HG02678 (cell line): ENCODE measurements at regions not wholly inside any gene's neighbourhood (a gene's known extent, or its start where the extent isn't known, plus 50 kb on each side); places are given as distances from the start of the nearest gene placed in this dataset.
"Not testable (repeated sequence)": the region's sequence is repeated elsewhere in the genome, so short reads cannot be mapped to it uniquely, and the experiment has no call there.

ENCODE experiments used
- ATAC-seq: cut with Tn5 transposase; IDR thresholded peaks from one replicate; pipeline ENCODE4 v1.9.1; 2021; ENCODE audit warnings: mild to moderate bottlenecking, moderate library complexity; ENCODE audit not compliant: unreplicated experiment

DNA sequence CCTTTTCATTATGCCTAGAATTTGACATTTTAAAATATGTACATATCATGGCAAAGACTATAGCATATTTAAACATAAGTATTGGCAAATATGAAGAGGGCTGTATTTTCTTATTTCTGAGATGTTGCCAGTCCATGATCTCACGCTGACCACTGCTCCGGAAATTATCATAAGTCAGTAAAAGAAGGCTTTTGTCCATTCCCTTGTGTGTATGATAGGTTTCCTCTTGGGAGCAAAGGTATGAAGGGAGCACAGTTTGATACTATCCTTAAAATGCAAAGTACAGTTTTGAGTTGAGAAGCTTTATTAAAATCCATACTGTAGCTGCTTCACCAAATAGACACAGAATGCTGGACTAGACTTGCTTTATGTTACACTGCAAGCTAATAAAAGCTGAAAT lies 52.6 kb upstream of the AGA start:
- no peak for ATAC-seq

GRCh38 chr4:177495626-177496025 lies 53.4 kb upstream of the AGA start:
- ATAC-seq, result not testable (repeated sequence)

DNA sequence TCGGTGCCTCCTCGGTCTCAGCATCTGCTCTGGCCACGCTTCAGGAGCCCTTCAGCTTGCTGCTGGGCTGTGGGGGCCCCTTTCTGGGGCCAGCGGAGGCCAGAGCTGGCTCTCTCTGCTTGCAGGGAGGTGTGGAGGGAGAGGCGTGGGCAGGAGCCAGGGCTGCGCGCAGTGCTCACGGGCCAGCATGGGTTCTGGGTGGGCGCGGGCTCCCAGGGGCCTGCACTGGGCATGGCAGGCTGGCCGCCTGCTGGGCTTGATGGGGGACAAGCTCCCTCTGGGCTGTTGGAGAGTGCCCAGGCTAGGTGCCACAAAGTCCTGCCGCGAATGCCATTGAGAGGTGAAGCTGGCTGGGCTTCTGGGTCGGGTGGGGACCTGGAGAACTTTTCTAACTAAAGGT lies 57.3 kb upstream of the AGA start:
- no peak for ATAC-seq

DNA sequence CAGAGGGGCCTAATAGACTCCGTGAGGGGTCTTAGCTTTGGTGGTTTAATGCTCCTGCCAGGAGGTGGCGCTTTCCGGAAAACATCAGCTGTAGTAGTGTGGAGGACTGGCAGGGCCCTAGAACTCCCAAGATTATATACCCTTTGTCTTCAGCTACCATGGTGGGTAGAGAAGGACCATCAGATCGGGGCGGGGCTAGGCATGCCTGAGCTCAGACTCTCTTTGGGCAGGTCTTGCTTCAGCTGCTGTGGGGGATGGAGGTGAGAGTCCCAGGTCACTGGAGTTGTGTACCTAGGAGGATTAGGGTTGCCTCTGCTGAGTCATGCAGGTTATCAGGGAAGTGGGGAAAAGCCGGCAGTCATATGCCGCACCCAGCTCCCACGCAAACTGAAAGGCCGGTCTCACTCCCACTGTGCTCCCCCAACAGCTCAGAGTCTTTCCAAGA lies 63.0 kb upstream of the AGA start:
- no peak for ATAC-seq

DNA sequence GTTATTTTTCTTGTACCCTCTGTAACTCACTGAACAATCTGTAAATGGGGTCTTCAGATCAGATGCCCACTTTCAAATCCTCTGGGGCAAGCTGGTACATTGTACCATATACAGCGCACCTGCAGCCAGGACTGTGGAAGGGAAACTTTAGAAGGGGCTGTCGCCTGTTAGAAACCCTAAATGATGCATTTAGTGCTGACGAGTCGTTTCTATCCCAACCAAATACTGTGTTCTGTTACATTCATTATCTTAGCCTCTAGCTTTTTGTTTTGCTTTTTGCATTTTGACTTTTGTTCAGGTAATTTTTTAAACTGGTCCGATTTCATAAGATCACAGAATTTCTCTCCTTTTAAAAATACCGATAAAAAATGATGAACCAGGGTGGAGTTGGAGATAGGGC lies 66.4 kb upstream of the AGA start:
- no peak for ATAC-seq

DNA sequence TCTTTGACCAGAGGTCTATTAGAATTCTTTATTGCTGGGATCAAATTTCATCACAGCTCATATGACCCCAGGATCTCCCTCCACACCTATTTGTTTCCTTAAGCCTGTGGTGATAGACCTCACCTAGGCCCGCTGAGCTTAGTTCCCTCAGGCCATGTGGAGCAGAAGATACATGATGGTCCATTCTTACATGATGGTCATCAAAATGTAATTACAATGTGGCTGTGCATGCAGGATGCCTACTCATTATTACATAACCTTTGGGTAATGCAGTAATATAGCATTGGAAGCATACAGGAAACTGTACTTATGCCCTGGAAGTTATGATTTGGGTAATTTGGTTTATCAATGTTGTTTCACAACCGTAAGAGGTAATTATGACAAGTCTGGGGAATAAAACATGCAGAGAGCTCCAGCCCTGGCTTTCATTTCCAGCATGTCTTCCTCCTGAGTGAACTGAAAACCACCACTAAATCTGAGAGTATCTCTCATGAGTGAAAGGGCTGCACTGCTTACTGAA lies 67.0 kb upstream of the AGA start:
- ATAC-seq, result no peak

- ATAC-seq, result no peak
These were observed 69.4 kb upstream of the AGA start for GRCh38 chr4:177511611-177512010.

- ATAC-seq, result no peak
These were observed 70.4 kb upstream of the AGA start for GRCh38 chr4:177512646-177513045.

DNA sequence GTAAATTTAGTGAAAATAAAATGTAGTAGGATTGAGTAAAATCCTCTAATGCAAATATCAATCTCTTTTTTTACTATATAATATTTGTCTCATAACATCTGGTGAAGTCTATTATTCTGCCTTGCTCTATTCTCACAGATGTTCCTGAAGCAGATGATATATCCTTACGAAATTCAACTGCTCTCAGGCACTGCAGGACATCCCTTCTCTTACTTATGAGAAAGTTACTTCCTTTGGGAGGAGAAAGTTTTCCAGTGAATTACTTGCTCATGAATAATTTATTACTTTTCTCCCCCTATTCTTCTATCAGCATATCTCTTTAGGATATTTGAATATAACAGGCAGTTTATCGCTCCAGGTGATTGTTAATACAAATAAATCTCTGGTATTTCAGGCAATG lies 75.6 kb upstream of the AGA start:
- no peak for ATAC-seq

- no peak for ATAC-seq
These were observed 77.4 kb upstream of the AGA start for GRCh38 chr4:177519481-177520260.

GRCh38 chr4:177528620-177529019 lies 86.4 kb upstream of the AGA start:
- ATAC-seq, result no peak

GRCh38 chr4:177530561-177530960 lies 88.3 kb upstream of the AGA start:
- ATAC-seq, result no peak

DNA sequence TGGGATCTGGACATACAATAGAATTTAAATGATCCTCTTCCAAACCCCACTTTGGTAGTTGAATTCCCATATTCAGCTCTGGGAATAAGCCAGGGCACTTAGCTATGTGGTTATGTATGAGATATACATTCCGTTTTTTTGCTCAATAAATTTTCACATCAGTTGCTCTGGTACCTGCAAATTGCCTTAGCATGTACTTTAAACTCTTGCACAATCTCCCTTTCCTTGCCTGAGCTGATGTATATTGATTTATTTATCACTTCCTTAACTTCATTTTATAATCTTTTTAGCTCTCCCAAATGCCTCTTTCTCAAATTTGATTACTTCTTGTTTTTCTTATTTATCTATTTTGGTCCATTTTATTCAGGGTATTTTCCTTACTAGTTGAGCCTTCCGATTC lies 90.1 kb upstream of the AGA start:
- no peak for ATAC-seq

DNA sequence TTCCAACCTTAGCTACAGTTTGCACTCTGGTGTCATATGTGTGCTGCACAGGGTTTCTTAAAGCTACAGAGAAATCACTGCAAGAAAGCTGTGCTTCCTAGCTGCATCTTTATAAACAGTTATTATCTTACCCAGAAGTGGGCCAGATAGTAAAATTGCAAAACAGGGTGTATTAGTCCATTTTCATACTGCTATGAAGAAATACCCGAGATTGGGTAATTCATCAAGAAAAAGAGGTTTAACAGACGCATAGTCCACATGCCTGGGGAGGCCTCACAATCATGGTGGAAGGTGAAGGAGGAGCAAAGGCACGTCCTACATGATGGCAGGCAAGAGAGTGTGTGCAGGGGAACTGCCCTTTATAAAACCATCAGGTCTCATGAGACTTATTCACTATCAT lies 92.6 kb upstream of the AGA start:
- ATAC-seq, result not testable (repeated sequence)

DNA sequence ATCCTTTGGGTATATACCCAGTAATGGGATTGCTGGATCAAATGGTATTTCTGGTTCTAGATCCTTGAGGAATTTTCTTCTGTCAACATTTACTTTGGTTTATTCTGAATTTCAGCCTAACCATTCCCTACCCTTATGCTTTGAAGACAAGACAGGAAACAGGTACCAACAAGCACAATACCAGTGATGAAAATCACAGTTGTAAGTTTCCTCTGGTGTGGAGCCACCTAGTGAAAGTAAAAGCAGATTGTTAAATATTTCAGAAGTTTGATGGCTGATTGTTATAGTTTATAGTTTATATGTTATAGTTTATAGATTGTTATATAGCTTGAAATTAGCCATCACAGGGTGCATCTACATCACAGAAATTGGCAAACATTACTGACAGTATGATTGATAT lies 104.5 kb upstream of the AGA start:
- no peak for ATAC-seq

DNA sequence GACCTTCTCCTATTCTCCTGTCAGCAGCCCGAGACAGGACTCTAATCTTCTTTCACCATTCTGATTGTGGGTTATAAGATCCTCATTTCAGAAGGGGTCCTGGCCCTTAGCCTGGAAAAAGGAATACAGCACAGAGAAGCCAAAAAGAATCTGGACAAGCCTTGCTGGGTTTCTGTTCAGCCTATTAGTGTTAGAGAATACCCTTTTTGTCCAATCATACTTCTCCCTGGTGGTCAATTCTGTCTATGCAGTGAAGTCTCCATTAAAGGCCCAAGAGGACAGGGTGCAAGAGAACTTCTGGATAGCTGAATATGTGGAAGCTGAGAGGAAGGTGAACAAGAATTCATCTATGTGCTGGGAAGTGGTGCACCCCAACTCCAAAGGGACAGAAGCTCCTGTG lies 105.7 kb upstream of the AGA start:
- ATAC-seq, result no peak

- ATAC-seq, result no peak
These were observed 112.9 kb upstream of the AGA start for GRCh38 chr4:177555007-177555574.

DNA sequence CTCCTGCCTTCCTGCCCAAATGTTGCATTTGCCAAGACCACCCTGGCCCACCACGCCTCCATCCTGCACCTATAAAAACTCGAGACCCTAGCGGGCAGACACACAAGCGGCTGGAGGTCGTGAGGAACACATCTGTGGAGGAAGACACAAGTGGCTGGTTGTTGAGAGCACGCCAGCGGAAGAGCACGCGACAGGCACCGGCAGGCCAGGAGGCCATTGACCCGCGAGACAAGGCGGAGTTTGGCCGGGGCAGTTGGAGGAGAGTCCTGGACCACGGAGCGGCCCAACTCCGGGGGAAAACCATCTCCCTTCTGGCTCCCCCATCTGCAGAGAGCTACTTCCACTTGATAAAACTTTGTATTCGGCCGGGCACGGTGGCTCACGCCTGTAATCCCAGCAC lies 115.2 kb upstream of the AGA start:
- ATAC-seq, result no peak

- ATAC-seq, result no peak
These were observed 116.8 kb upstream of the AGA start for GRCh38 chr4:177558995-177559394.

DNA sequence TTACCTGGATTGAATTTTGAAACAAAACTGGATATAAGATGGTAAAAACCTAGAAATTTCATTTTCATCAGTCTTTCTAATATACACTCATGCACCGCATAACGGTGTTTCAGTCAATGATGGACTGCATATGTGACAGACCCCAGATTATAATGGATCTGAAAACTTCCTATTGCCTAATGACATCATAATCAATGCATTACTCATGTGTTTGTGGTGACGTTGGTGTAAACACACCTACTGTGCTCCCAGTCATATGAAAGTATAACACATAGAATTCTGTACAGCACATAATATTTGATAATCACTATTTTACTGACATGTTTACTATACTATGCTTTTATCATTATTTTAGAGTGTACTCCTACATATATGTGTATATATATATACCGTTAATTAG lies 119.9 kb upstream of the AGA start:
- ATAC-seq, result no peak

DNA sequence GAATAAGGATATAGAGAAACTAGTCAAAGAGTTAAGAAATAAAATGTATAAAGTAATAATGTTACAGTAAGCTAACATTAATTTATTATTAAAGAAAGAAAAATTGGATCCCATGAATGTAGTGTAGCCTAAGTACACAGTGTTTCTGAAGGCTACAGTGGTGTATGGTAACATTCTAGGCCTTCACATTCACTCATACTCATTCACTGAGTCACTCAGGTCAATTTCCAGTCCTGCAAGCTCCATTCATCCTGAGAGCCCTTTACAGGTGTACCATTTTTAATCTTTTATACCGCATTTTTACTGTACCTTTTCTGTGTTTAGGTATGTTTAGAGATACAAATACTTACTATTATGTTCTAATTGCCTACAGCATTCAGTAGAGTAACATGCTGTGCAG lies 120.6 kb upstream of the AGA start:
- ATAC-seq, result no peak

DNA sequence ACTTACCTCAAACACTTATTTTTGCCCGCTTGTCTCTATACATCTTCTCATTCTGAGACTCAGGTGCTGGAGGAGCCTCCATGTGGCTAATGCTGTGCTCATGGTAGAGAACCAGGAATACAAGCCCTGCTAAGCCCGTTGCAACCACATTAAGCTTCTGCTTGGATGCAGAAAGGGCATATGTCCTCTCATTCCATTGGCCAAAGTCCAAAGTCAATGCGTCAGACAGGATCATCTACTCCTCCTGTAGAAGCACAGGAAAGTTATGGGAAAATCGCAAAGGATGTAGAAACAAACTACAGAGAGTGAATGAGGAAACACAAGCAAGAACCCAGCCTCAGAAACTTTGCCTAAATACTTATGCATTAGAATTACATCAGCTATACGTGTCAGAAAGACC lies 124.5 kb upstream of the AGA start:
- no peak for ATAC-seq

GRCh38 chr4:177568931-177569330 lies 126.7 kb upstream of the AGA start:
- ATAC-seq, result no peak
